Left kidney (tissue), 1 donor: ENCODE measurements at regions not wholly inside any gene's neighbourhood (a gene's known extent, or its start where the extent isn't known, plus 50 kb on each side); places are given as distances from the start of the nearest gene placed in this dataset.
"Not testable (repeated sequence)": the region's sequence is repeated elsewhere in the genome, so short reads cannot be mapped to it uniquely, and the experiment has no call there.

Source experiments
- DNase-seq: peaks from one replicate; pipeline ENCODE4 v3.0.0-alpha.2; 2013

GRCh38 chr5:83802686-83803085 is 82.0 kb upstream of the HAPLN1 start:
- DNase-seq: no peak

GRCh38 chr5:83800201-83800600 is 79.5 kb upstream of the HAPLN1 start:
- no peak for DNase-seq

GRCh38 chr5:83799020-83799419 is 78.4 kb upstream of the HAPLN1 start:
- not testable (repeated sequence) for DNase-seq

- DNase-seq: no peak
Measured at GRCh38 chr5:83789371-83789770, 68.7 kb upstream of the HAPLN1 start.

- DNase-seq: no peak
Measured at GRCh38 chr5:83787631-83788030, 67.0 kb upstream of the HAPLN1 start.

GRCh38 chr5:83785176-83785668 is 64.6 kb upstream of the HAPLN1 start:
- no peak for DNase-seq

GRCh38 chr5:83780699-83781350 is 60.2 kb upstream of the HAPLN1 start:
- DNase-seq: no peak

GRCh38 chr5:83777856-83778255 is 57.2 kb upstream of the HAPLN1 start:
- DNase-seq: no peak

GRCh38 chr5:83776437-83777031 is 55.9 kb upstream of the HAPLN1 start:
- DNase-seq: no peak
